NCI-H2081 treated with DMSO at 0.1 percent for 48 hours (cell line): ENCODE measurements at regions not wholly inside any gene's neighbourhood (a gene's known extent, or its start where the extent isn't known, plus 50 kb on each side); places are given as distances from the start of the nearest gene placed in this dataset.
"Not testable (repeated sequence)": the region's sequence is repeated elsewhere in the genome, so short reads cannot be mapped to it uniquely, and the experiment has no call there.

Experiments used
- DNase-seq: peaks from one replicate; lab custom pipeline; 2025; lab: John Stamatoyannopoulos, UW

DNA sequence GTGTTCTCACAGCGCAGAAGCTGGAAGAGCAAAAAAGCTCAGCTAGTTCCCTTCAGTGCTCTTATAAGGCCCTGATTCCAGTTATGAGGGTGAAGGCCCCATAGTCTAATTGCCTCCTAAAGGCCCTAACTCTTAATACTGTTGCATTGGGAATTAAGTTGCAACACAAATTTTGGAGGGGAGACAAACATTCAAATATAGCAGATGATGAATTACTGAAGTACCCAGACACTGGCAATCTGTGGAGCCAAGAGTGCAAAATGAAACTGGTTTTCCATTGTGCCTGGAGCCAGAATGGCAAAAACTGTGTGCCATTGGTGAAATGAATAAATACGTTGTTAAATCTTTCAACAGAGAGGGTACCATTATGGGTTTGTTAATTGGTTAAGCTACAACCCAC is 356.0 kb downstream of the PPARGC1A start:
- no peak for DNase-seq

DNA sequence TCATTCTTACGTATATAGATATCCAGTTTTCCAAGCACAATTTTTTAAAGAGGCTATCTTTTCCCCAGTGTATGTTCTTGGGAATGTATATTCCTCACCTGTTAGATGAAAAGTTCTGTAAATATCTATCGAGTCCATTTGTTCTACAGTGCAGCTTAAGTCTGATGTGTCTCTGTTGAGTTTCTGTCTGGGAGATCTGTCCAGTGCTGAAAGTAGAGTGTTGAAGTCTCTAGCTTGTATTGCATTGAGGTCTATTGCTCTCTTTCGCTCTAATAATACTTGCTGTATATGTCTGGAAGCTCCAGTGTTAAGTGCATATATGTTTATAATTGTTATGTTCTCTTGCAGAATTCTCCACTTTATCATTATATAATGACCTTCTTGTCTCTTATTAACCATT is 373.1 kb downstream of the PPARGC1A start:
- DNase-seq = no peak

DNA sequence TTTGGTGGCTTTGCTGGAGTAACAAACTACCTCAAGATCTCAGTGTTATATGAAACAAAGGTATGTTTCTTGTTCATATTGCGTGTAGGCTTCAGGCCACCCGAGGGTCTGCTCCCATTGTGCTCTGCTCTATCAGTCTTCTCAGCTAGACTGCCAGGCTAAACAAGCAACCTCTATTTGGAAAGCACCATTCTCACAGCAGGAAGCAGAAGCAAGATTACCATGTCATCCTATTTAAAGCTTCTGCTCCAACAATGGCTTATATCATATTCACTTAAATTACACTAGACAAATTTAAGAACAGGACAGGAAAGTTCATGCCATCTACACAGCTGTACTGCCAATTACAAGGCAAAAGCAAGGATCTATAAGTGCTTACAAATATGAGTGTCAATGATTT is 385.8 kb downstream of the PPARGC1A start:
- DNase-seq = peak; percentile 93

DNA sequence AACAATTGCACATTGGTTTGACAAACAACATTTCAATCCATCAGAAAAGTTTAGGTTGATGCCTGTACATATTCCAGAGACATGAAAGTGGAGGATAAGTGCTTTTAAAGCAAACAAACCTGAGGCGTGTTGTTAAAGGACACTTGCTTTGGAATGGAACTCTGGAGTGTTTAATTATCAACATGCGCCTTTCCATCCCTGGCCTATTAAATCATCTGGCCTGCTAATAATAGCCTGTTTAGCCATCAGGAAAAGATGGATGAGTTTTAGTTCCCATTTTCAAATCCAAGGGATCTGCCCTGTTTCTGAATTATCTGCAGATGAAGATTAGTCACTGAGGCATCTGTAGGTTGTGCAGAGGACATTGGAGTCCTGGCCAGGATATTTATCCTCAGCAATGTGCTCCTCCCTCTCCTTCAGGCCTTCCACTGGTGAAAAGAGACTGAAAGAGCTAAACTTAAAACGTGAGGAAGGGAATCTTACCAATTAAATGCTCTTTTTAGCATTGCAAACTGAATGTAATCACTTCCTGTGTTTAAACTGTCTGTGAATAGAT is 388.9 kb downstream of the PPARGC1A start:
- no peak for DNase-seq

DNA sequence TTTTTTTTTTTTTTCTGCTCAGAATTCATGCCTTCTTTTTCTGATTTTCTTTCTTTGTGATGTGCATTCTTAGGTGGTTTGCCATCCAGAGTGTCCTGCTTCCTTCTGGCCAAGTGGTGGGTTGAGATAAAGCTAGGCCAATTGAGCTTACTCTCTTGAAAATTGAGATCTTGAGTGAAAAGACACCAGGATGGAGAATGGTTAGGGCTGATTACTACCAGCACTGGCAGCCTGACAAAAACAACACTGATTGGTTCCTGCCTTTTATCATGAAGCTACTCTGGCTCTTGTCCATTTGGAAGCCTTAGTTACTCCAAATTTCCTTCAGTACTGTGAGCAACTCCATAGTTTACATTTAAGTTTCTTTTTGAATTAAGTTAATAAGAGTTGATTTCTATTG is 404.0 kb downstream of the PPARGC1A start:
- DNase-seq = no peak

DNA sequence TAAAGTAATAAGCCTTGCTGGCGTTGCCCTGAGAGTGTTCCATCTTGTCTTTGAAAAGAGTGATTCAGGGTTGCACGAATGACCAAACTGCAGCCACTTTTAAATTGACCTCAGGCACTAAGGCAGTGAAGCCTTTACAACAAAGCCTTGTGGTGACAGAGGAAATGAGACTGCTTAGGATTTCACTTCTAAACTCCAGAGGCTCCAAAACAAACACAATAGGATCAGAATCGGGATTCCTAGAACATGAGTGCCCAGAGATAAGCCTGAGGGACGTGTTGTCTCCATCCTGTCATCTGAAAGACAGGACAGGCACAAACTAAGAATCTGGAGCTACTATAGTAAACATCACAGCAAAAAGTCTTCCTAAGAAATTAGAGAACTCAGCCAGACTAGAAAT is 405.2 kb downstream of the PPARGC1A start:
- no peak for DNase-seq

DNA sequence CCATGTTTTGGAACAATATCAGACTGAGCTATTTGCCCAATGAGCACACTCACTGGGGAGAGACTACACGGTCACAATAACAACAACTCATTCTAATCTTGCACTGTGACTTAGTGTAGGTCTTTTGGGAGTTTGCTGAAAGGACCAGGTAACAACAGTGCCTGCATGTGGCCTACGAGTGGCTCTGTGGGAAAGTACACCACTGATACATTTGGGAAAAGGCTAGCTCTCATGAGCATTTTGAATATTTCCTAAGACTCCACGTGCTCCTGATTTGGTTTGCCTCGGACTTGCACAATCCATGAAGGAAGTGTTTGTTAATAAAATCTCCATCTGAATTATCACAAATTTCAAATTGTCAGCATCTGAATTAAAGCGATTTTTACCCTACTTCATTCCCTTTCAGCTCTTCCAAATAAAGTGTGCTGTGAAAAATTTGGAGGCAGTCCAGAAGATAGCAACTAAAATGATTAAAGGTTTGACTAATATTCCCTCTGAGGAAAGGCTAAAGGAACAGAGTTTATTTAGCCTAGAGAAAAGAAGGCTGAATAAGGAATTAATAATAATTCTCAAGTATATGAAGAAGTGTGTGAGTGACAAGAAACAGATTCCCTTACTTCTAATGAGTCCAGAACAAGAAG is 406.4 kb downstream of the PPARGC1A start:
- DNase-seq = no peak

DNA sequence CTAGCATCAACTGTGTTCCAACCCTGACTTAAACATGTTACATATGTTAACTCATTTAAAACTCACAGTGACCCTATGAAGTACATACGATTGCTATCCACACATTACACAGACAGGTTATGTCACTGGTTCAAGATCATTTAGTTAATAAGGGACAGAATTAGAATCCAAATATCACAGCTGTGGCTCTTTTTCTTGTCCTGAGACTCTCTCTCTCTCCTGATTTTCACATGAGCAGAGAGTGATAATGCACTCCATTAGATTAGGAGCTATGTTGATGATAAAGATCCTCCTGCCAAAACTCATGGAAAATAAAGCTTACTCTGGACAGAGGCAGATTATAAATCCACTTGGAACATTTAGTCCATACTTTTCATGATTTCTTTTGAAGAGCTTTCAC is 408.3 kb downstream of the PPARGC1A start:
- no peak for DNase-seq

DNA sequence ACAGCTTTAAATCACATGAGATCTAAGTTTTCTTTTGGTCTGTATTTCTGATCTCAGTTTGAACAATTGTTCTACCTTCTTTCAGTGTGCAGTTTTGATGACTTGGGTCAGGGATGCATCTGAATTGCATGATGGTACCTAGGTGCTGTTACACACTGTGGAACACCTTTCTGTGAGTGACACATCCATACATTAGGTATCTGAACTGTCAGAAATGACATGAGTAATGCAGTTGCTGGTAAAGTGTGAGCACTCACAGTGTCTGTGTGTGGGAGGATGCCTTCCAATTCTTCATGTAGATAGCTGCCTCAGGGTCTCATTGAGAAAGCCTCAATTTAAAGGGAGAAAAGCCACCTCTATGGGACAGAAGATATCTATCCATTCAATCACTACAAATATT is 411.9 kb downstream of the PPARGC1A start:
- DNase-seq = no peak

DNA sequence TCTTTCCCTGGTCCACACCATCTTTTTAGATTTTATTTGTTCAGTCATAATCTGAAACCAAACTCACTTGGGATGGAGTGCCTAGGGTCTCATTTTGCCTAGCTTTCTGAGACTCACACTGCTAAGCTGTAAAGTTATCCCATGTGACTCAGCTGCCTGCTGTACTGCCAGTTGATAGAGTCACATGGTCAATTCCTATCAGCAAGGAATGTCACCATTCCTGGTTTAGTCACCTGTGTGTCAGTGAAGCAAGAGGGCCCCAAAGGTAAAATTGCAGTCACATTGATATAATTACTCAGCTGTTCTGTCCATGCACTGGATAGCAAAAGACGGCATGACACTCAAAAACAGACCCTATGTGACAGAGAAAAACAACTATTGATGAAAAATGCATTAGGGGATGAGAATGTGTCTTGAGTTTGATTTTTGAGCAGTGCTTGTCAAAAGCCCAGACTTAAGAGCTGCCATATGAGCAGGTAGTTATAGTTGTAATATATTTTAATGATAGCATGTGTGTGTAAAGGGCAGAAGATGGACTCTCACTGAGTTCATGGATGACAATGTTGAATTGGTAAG is 413.2 kb downstream of the PPARGC1A start:
- DNase-seq = no peak

DNA sequence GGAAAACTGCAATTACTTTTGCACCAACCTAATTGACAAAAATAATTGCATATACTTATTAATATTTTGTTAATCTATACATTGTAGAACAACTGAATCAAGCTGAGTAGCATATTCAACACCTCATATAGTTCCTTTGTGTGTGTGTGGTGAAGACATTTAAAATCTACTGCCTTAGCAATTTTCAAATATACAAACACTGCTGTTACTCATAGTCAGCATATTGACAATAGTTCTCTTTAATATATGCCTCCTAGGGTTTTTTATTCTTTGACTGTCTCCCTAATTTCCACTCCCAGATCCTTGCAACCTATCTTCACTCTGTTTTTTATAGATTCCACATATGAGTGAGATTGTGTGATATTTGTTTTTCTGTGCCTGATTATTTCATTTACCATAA is 426.8 kb downstream of the PPARGC1A start:
- DNase-seq = no peak

DNA sequence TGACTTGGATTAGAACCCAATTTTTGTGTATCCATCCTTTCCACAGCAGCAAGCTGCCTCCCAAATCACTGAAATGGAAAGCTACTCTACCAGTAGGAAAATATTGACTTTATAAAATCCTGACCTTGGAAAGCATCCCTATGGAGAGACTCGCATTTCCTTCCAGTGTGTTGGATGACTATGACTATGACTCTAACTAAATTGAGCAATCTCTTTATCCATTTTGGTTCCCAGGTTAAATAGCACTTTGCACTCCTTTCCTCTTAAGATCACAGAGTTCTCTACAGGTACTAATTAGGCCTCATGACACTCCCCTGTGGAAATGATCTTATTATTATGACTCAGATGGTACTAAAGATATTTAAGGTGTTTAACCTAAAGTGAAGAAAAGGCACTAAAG is 431.8 kb downstream of the PPARGC1A start:
- no peak for DNase-seq

DNA sequence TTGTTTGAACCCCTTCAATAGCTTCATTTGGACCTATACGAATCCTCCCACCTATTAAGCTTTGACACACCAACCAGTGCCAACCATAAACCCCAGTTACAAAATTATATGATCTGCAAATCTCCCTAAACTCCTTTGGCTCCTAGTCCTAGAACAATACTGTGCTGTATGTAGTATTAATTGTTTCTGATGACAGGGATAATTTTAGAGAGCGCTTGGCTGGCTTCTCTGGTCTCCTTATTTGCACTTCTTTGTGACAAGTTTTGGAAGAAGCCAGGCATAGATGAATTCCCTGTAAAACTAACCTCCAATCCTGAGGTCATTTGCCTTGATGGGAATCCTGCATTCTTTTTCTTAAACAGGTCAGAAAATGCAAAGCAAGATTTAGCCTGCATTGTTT is 433.0 kb downstream of the PPARGC1A start:
- no peak for DNase-seq

DNA sequence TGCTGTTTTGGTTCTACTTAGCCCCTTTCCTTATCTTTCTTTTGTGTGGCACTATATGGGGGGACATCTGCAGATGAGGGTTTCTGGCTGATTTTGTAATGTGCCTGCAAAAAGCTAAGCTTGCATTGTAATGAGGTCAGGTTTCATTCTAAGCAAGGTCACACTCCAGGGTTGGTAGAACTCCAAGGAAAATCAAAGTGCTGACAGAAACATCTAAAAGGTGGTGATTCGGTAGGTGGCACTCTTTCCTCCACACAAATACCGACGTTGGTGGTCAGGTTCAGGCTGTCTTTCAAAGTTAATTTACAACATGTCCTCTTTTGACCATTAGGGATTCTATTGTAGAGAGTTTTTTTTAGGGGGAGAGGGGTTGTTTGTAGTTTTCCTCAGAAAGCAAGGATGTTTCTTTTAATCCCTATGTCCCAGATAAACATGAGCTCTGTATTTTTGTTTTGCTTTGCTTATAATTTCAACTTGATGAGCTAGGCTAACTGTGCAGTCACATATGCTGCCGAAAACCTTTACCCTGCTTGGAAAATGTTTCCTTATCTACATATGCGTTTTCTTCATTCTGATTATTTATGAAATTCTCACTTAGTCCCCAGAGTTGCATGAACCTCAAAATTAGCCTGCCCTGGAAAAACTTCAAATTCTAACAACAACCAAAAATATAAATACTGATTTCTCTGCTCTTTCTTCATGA is 434.2 kb downstream of the PPARGC1A start:
- DNase-seq = no peak

DNA sequence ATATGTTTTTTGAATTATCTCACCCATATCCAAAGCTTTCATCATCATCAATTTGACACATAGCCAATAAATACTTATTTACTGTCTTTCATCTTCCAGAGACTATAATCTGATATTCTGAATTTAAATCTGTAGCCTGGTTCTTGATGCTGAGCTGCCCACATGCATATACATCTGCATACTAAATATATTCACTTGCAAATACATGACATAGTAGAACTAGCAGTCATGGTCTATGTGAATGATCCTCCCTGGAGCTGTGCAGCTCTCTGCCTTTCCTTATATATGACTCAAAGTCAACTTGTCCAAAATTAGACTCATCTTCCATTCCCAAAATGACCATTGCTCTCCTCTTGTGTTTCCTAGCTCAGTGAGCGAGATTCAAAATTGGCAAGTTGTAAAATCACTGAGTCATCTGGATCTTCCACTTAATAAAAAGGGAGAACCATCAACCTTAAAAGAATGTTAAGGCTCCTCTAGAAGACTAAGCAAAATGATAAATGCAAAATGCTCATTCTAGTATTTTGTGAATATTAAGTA is 448.2 kb downstream of the PPARGC1A start:
- DNase-seq = no peak

DNA sequence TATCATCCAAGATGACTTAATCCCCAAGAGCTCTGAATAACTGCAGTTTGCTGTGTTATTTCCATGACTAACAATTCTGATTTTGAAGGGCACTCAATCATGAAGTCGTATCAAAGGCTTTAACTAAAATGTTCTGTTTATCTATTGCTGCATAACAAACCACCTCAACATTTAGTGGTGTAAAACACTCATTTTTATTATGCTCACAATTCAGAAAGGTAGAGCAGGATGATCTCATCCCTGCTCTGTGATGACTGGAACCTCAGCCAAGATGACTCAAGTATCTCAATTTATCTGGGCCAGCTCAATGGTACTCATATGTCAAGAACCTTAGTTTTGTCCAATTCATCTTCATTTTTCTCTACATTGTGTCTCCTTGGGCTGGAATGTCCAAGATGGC is 451.1 kb downstream of the PPARGC1A start:
- no peak for DNase-seq

DNA sequence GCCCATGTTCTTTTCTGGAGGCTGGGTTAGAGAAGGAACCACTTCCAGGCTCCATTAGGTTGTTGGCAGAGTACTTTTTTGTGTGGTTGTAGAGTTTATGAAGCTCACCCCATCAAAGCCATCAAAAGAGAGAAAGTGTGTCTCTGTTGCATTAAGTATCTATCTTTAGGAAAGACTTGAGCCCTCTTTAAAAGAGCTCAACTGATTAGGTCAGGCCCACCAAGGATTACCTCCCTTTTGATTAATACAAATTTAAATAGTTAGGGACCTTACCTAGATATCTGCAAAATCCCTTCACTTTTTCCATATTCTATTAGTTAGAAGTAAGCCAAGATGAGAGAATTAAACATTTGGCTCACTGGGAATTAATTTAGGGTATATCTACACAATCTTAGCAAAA is 460.4 kb downstream of the PPARGC1A start:
- DNase-seq = no peak

DNA sequence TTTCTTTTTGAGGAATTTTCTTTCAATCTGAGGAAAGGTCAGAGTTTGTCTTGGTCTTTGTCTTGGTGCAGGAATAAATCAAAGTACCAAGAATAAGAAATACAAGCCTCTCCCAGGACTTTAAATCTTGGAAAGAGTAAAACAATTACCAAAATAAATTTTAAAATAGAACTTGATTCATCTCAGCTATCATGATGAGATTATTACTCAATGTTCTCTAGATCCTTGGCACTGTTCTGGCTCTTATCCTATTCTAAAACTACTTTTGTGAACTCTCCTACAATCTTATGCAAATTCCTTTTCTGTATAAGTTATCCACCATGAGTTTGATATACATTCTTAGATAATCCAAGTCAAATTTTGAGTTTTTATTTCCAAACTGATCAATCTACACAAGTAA is 464.3 kb downstream of the PPARGC1A start:
- no peak for DNase-seq

DNA sequence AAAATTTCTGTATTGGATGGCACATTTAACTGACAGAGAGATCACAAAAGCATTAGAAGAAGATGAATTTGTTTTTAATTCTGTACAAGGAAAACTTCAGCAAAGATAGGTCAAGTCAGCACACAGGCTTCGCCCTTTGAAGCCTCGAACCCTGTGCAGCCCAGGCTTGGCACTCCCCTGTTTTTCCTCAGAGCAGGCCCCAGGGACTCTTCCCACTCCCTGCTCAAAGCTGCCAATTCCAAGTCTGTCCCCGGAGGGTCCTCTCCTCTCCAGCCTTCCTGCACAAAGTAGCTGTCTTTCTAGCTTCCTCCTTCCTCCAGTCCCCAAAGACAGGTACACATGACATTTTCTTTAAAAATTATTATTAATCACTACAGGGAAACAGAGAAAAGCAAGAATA is 466.3 kb downstream of the PPARGC1A start:
- no peak for DNase-seq

DNA sequence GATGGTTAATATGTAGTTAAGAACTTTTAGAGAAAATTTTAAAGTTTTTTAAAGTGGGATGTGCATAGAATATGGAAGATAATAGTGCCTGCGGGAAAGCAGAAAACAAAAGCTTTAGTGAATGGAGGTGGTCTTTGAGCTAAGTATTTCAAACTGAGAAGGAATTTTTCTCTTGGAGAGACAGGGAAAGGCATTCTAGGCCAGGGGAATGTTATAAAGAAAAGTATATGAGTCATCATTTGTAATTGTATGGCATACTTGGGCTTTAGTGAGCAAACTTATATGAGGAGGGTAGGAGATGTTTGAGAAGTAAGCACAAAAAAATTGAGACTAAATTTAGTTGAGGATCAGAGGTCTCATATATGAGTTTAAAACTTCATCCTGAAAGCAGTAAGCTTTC is 467.0 kb downstream of the PPARGC1A start:
- no peak for DNase-seq

DNA sequence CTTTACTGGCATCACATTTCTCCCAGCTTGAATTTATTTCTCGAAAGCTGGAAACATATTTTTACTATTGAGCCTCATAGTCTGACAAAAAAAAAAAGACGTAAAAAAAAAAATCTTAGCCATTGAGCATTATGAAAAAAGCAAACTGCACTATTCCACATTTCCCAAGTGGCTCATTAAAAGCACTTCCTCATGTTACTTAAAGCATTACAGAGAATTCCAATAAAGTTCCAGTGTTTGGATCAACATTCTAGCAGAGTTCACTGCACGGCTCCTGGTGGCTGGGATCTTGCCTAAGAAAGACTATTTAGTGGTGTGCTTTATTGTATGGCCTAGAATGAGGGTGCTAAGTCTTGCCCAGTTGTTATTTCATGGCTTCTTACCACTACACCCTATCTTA is 476.2 kb downstream of the PPARGC1A start:
- DNase-seq = no peak

DNA sequence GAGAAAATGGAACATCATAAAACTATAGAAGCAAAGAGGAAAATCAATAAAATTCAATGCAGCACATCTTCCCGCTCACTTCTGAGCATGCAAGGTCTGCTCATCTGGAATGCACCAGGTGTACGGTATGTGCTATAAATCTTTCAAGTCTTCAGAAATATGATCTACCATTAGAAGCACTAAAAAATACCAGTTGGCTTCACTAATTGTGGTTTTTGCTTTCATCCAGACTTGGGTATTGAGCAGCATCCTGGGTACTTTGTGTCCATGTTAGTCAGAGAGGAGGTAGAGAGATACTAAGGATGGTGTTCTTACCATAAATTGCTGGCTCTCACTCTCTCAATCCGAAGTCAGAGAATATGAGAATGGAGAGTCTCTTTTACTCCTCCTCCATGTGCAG is 477.1 kb downstream of the PPARGC1A start:
- no peak for DNase-seq

DNA sequence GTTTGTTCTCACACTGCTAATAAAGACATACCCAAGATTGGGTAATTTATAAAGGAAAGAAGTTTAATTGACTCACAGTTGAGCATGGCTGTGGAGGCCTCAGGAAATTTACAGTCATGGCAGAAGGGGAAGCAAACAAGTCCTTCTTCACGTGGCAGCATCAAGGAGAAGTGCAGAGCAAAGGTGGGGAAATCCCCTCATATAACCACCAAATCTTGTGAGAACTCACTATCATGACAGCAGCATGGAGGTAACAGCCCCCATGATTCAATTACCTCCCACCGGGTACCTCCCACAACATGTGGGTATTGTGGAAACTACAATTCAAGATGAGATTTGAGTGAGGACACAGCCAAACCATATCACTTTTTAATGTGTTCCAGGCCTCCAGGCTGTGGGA is 480.9 kb downstream of the PPARGC1A start:
- DNase-seq = not testable (repeated sequence)
